ENCODE measurements at regions not wholly inside any gene's neighbourhood (a gene's known extent, or its start where the extent isn't known, plus 50 kb on each side); places are given as distances from the start of the nearest gene placed in this dataset.
"Not testable (repeated sequence)": the region's sequence is repeated elsewhere in the genome, so short reads cannot be mapped to it uniquely, and the experiment has no call there.

GRCh38 chr2:13532781-13533523 lies 816.2 kb downstream of the TRIB2 start:
- DNase-seq (ENCODE audit: low read depth in 2 of 2), result not testable (repeated sequence)

- DNase-seq (ENCODE audit: low read depth in 2 of 2), result no peak
These were observed 816.8 kb downstream of the TRIB2 start for GRCh38 chr2:13533524-13533922.

GRCh38 chr2:13536941-13537340 lies 820.2 kb downstream of the TRIB2 start:
- DNase-seq (ENCODE audit: low read depth in 2 of 2), result no peak

- no peak for DNase-seq (ENCODE audit: low read depth in 2 of 2)
These were observed 821.1 kb downstream of the TRIB2 start for GRCh38 chr2:13537771-13538349.

- no peak for DNase-seq (ENCODE audit: low read depth in 2 of 2)
These were observed 822.6 kb downstream of the TRIB2 start for GRCh38 chr2:13539296-13539695.

GRCh38 chr2:13542061-13542460 lies 825.3 kb downstream of the TRIB2 start:
- no peak for DNase-seq (ENCODE audit: low read depth in 2 of 2)

- no peak for DNase-seq (ENCODE audit: low read depth in 2 of 2)
These were observed 825.9 kb downstream of the TRIB2 start for GRCh38 chr2:13542642-13543041.

GRCh38 chr2:13543550-13543949 lies 826.8 kb downstream of the TRIB2 start:
- DNase-seq (ENCODE audit: low read depth in 2 of 2), result no peak

GRCh38 chr2:13545320-13545719 lies 828.6 kb downstream of the TRIB2 start:
- DNase-seq (ENCODE audit: low read depth in 2 of 2), result no peak

- DNase-seq (ENCODE audit: low read depth in 2 of 2), result no peak
These were observed 829.4 kb downstream of the TRIB2 start for GRCh38 chr2:13546131-13546530.

- DNase-seq (ENCODE audit: low read depth in 2 of 2), result no peak
These were observed 833.8 kb downstream of the TRIB2 start for GRCh38 chr2:13550285-13551231.

- DNase-seq (ENCODE audit: low read depth in 2 of 2), result no peak
These were observed 841.6 kb downstream of the TRIB2 start for GRCh38 chr2:13558368-13558767.

GRCh38 chr2:13560322-13560721 lies 843.6 kb downstream of the TRIB2 start:
- DNase-seq (ENCODE audit: low read depth in 2 of 2), result no peak

GRCh38 chr2:13572466-13572865 lies 855.7 kb downstream of the TRIB2 start:
- DNase-seq (ENCODE audit: low read depth in 2 of 2), result no peak

- DNase-seq (ENCODE audit: low read depth in 2 of 2), result no peak
These were observed 858.1 kb downstream of the TRIB2 start for GRCh38 chr2:13574831-13575230.

- no peak for DNase-seq (ENCODE audit: low read depth in 2 of 2)
These were observed 859.8 kb downstream of the TRIB2 start for GRCh38 chr2:13576406-13577036.

GRCh38 chr2:13578547-13578946 lies 861.8 kb downstream of the TRIB2 start:
- DNase-seq (ENCODE audit: low read depth in 2 of 2), result no peak

GRCh38 chr2:13581471-13581870 lies 864.7 kb downstream of the TRIB2 start:
- no peak for DNase-seq (ENCODE audit: low read depth in 2 of 2)

GRCh38 chr2:13583609-13584008 lies 866.9 kb downstream of the TRIB2 start:
- no peak for DNase-seq (ENCODE audit: low read depth in 2 of 2)

GRCh38 chr2:13584020-13584419 lies 867.3 kb downstream of the TRIB2 start:
- no peak for DNase-seq (ENCODE audit: low read depth in 2 of 2)

GRCh38 chr2:13585732-13586131 lies 869.0 kb downstream of the TRIB2 start:
- no peak for DNase-seq (ENCODE audit: low read depth in 2 of 2)

- no peak for DNase-seq (ENCODE audit: low read depth in 2 of 2)
These were observed 879.5 kb downstream of the TRIB2 start for GRCh38 chr2:13596233-13596632.
